ENCODE measurements at regions not wholly inside any gene's neighbourhood (a gene's known extent, or its start where the extent isn't known, plus 50 kb on each side); places are given as distances from the start of the nearest gene placed in this dataset.

DNA sequence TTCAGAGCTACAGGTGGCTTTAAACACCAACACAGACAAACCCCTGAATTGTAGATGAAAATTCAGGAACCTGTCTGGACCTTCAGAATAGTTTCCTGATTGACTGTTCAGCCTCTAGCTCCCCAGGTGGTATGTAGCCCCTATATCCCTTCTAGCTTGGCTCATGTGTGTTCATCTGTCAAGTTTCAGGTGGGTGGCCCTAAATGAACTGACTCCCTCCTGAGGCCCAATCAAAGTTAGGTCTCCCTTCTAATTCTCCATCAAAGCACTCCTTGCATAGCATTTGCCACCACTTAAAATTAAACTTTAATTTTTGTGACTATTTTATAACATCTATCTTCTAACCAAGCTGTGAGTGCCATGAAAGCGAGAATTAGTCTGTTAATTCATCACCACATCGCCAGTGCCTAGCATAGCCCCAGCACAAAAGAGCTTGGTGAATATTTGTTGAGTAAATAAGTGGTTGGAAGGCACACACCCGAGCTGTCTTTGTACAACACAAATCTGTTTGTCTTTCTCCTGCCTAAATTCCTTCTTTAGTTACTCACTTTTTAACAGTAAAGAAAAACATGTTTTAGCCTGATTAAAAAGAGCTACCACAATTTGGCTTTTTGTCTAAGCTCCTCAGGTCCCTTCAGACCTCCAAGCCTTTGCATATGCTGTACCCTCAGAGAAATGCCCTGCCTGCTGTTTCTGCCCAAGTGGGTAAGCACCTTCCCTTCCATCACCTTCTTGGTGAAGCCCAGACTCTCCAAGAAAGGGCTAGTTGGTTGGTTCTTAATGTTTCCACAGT is 138.1 kb upstream of the HMHB1 start:
- H3K36me3 Mint-ChIP-seq (ENCODE audit: insufficient read depth in 1 of 3, low read depth in 3 of 3), result no peaks in the 10 kb centered on the region
- H3K27me3 Mint-ChIP-seq (ENCODE audit: low read depth), result no peaks in the 10 kb centered on the region
- H3K23ac ChIP-seq (ENCODE audit: insufficient read length, low read depth, low read length), result no peak overlapping the region
- TF ChIP-seq, protein P1, sequence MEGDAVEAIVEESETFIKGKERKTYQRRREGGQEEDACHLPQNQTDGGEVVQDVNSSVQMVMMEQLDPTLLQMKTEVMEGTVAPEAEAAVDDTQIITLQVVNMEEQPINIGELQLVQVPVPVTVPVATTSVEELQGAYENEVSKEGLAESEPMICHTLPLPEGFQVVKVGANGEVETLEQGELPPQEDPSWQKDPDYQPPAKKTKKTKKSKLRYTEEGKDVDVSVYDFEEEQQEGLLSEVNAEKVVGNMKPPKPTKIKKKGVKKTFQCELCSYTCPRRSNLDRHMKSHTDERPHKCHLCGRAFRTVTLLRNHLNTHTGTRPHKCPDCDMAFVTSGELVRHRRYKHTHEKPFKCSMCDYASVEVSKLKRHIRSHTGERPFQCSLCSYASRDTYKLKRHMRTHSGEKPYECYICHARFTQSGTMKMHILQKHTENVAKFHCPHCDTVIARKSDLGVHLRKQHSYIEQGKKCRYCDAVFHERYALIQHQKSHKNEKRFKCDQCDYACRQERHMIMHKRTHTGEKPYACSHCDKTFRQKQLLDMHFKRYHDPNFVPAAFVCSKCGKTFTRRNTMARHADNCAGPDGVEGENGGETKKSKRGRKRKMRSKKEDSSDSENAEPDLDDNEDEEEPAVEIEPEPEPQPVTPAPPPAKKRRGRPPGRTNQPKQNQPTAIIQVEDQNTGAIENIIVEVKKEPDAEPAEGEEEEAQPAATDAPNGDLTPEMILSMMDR (conservative IDR thresholded peaks at IDR 0.05), result no peak
- H4K20me1 ChIP-seq (ENCODE audit: control insufficient read depth, insufficient read depth, insufficient read length), result no peaks in the 10 kb centered on the region
- no CpG with 5 or more reads among the region's 3 CpGs for WGBS (ENCODE audit: extremely low coverage, insufficient read length, low lambda C conversion rate)
- no peak overlapping the region for H4K5ac ChIP-seq (ENCODE audit: insufficient read length, low read depth, low read length)
- H3K18ac ChIP-seq (ENCODE audit: insufficient read length, low read depth, low read length), result no peak overlapping the region
- H2AK5ac ChIP-seq (ENCODE audit: insufficient read length, low read length), result no peak overlapping the region
- H3K4ac ChIP-seq (ENCODE audit: low read depth, low read length), result no peak overlapping the region
- no peak overlapping the region for H2BK5ac ChIP-seq (ENCODE audit: insufficient read length, low read length)
- H3K23me2 ChIP-seq (ENCODE audit: insufficient read length, low read depth, low read length, poor library complexity, severe bottlenecking), result no peaks in the 10 kb centered on the region
- H2BK20ac ChIP-seq (ENCODE audit: low read depth, low read length, poor library complexity, severe bottlenecking), result no peak overlapping the region
- DNase-seq, result no peak
- H3K9ac ChIP-seq (ENCODE audit: extremely low read depth, insufficient read length, low read length), result no peak overlapping the region
- H3K4me2 ChIP-seq (ENCODE audit: insufficient read depth, insufficient read length, low read length), result no peak overlapping the region
- no peak overlapping the region for H2AFZ ChIP-seq (ENCODE audit: low read length)
- no peak overlapping the region for H4K8ac ChIP-seq (replicated peaks; ENCODE audit: insufficient read length, low read depth, low read length)
- no peaks in the 10 kb centered on the region for H3K9me3 ChIP-seq (ENCODE audit: control insufficient read depth, low read depth, low read length)
- no peak overlapping the region for H3K4me3 Mint-ChIP-seq
- H4K91ac ChIP-seq (ENCODE audit: insufficient read length, low read depth, low read length), result no peak overlapping the region
- H2BK15ac ChIP-seq (ENCODE audit: low read depth, low read length), result no peak overlapping the region
- H2BK12ac ChIP-seq (ENCODE audit: insufficient read length, low read depth, low read length), result no peak overlapping the region
- H2BK120ac ChIP-seq (ENCODE audit: low read depth, low read length, poor library complexity, severe bottlenecking), result no peak overlapping the region
- H3K79me1 ChIP-seq (ENCODE audit: insufficient read depth, low read depth, low read length, poor library complexity, severe bottlenecking), result no peaks in the 10 kb centered on the region
- H3K9me3 Mint-ChIP-seq, result no peaks in the 10 kb centered on the region
- H3K27ac Mint-ChIP-seq, result no peak overlapping the region
- no peak overlapping the region for H3K56ac ChIP-seq (ENCODE audit: insufficient read length, low read depth, low read length)
- H3K27ac ChIP-seq (ENCODE audit: insufficient read length, low read depth, low read length), result no peak overlapping the region
- H3K4me1 ChIP-seq (ENCODE audit: insufficient read depth, low read length), result no peaks in the 10 kb centered on the region
- H3K27me3 ChIP-seq (ENCODE audit: insufficient read depth, low read length), result no peaks in the 10 kb centered on the region
- H3K79me2 ChIP-seq (ENCODE audit: insufficient read depth, low read length), result no peaks in the 10 kb centered on the region
- peaks cover 0 to 5% of the 10 kb centered on the region in 2 experiments; a peak in 1 of 4 replicates for H3K4me1 Mint-ChIP-seq
- H3T11ph ChIP-seq (ENCODE audit: low read length), result no peak overlapping the region
- H3K14ac ChIP-seq (ENCODE audit: insufficient read depth, low read length), result no peak overlapping the region

Measured in H9 (cell line).